ENCODE measurements at regions not wholly inside any gene's neighbourhood (a gene's known extent, or its start where the extent isn't known, plus 50 kb on each side); places are given as distances from the start of the nearest gene placed in this dataset.

DNA sequence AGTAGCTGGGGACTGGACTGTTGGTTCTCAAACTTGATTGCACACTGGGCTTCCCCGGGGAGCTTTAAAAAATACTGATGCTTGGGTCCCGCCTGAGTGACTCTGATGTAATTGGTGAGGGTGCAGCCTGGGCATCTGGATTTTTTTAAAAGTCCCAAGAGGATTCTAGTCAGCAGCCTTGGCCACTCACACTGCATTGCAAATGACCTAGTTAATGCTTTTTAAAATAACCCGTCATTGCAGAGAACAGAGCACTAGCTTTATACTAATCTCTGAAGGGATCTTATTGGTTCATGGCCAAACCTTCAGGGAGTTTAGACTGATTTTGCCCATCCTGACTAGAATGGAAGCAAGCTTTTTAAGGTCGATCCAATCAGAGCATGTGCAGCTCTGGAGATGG is 310.6 kb upstream of the PROK2 start:
- no peak overlapping the region for H3K4me2 ChIP-seq
- no peaks in the 10 kb centered on the region for H3K9me3 ChIP-seq (ENCODE audit: insufficient read depth, low read depth)
- no peaks in the 10 kb centered on the region for H3K79me2 ChIP-seq (ENCODE audit: low read depth)
- no peak overlapping the region for H2AFZ ChIP-seq
- no peak overlapping the region for H3K4me3 ChIP-seq
- no peaks in the 10 kb centered on the region for H3K4me1 ChIP-seq (replicated peaks; ENCODE audit: insufficient read depth)
- no peak overlapping the region for H3K27ac ChIP-seq
- H3K36me3 ChIP-seq (ENCODE audit: low read depth): no peaks in the 10 kb centered on the region
- no peaks in the 10 kb centered on the region for H3F3A ChIP-seq (ENCODE audit: insufficient read depth, low read depth)
- CTCF ChIA-PET: no interaction called here
- DNase-seq: no peak
- H3K27me3 ChIP-seq (ENCODE audit: insufficient read depth, low read depth): peaks cover 40% of the 10 kb centered on the region
- POLR2A ChIA-PET (ENCODE audit: unreplicated experiment): no interaction called here
- no peaks in the 10 kb centered on the region for H4K20me1 ChIP-seq (ENCODE audit: insufficient read depth)
- no peak for TF ChIP-seq EZH2 (IDR thresholded peaks at IDR 0.05; ENCODE audit: low read depth)
- TF ChIP-seq, protein P1, sequence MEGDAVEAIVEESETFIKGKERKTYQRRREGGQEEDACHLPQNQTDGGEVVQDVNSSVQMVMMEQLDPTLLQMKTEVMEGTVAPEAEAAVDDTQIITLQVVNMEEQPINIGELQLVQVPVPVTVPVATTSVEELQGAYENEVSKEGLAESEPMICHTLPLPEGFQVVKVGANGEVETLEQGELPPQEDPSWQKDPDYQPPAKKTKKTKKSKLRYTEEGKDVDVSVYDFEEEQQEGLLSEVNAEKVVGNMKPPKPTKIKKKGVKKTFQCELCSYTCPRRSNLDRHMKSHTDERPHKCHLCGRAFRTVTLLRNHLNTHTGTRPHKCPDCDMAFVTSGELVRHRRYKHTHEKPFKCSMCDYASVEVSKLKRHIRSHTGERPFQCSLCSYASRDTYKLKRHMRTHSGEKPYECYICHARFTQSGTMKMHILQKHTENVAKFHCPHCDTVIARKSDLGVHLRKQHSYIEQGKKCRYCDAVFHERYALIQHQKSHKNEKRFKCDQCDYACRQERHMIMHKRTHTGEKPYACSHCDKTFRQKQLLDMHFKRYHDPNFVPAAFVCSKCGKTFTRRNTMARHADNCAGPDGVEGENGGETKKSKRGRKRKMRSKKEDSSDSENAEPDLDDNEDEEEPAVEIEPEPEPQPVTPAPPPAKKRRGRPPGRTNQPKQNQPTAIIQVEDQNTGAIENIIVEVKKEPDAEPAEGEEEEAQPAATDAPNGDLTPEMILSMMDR (conservative IDR thresholded peaks at IDR 0.05): no peak
- intact Hi-C loops (cut with micrococcal nuclease; ENCODE audit: unreplicated experiment): no loop called here
- BruUV-seq (replicated peaks): no TSS peak
- no peaks in the 10 kb centered on the region for H3K9me2 ChIP-seq (ENCODE audit: insufficient read depth)

DNA sequence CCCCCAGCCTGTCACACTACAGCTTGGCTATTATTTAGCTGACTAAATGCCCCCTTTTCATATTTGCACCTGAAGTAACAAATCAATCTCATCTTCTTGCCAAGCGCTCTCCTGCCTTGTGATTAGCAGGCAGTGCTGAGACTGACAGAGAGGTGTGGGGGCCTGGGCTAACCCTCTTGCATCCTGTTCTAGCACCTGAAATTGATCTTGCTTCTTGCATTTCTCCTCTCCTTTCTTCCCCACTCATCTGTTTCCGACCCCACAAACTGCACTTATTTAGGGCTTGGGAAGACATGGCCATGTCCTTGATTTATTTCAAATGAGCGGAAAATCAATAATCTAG is 309.0 kb upstream of the PROK2 start:
- no peaks in the 10 kb centered on the region for H3F3A ChIP-seq (ENCODE audit: insufficient read depth, low read depth)
- intact Hi-C loops (cut with micrococcal nuclease; ENCODE audit: unreplicated experiment): no loop called here
- no peak for DNase-seq
- no peaks in the 10 kb centered on the region for H3K9me3 ChIP-seq (ENCODE audit: insufficient read depth, low read depth)
- H3K4me2 ChIP-seq: no peak overlapping the region
- ChIA-PET POLR2A (ENCODE audit: unreplicated experiment) (no interaction called here), CTCF (no interaction called here)
- no TSS peak for BruUV-seq (replicated peaks)
- H3K4me1 ChIP-seq (replicated peaks; ENCODE audit: insufficient read depth): no peaks in the 10 kb centered on the region
- no peak overlapping the region for H2AFZ ChIP-seq
- H4K20me1 ChIP-seq (ENCODE audit: insufficient read depth): no peaks in the 10 kb centered on the region
- H3K79me2 ChIP-seq (ENCODE audit: low read depth): no peaks in the 10 kb centered on the region
- TF ChIP-seq EZH2 (IDR thresholded peaks at IDR 0.05; ENCODE audit: low read depth): no peak
- TF ChIP-seq, protein P1 (conservative IDR thresholded peaks at IDR 0.05): no peak
- peaks cover 25% of the 10 kb centered on the region for H3K27me3 ChIP-seq (ENCODE audit: insufficient read depth, low read depth)
- no peak overlapping the region for H3K27ac ChIP-seq
- no peaks in the 10 kb centered on the region for H3K9me2 ChIP-seq (ENCODE audit: insufficient read depth)
- H3K36me3 ChIP-seq (ENCODE audit: low read depth): no peaks in the 10 kb centered on the region
- H3K4me3 ChIP-seq: no peak overlapping the region

DNA sequence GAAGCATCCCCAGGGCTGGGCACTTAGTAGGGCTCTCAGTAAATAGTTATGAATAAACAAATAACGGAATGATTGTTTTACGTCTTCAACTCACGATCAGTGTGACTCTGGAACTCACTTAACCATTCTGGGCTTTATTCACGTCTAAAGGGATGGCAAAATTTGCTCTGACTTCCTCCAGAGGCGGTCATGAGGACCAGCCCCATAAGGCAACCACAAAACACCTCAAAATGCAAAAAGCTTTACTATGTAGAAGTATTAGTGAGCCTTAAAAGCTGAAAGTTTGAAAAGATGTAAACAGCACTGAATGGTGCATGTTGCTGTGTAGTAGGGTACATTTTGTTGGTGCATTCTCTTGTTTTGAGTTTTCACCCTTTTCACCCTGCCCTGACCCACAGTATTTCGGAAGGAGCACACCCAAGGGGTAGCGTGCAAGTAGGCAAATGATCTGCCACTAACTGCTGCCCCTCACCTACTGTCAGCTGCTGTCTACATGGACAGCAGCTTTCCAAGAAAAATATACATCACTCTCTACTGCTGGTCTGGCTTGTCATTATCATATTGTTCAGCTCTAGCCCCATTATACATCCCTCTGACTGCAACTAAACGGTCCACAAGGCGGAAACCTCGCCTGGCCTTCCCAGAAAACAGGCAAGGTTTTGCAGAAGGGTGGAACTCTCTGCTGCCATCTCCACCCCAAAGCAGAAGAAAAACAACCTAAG is 308.5 kb upstream of the PROK2 start:
- Histone ChIP-seq H3K79me2 (ENCODE audit: low read depth) (no peaks in the 10 kb centered on the region), H3K9me2 (ENCODE audit: insufficient read depth) (no peaks in the 10 kb centered on the region), H3K9me3 (ENCODE audit: insufficient read depth, low read depth) (no peaks in the 10 kb centered on the region), H3K27ac (no peak overlapping the region), H3K36me3 (ENCODE audit: low read depth) (no peaks in the 10 kb centered on the region), H3K27me3 (ENCODE audit: insufficient read depth, low read depth) (peaks cover 23% of the 10 kb centered on the region), H2AFZ (no peak overlapping the region), H3F3A (ENCODE audit: insufficient read depth, low read depth) (no peaks in the 10 kb centered on the region), H3K4me3 (no peak overlapping the region), H3K4me1 (replicated peaks; ENCODE audit: insufficient read depth) (no peaks in the 10 kb centered on the region), H4K20me1 (ENCODE audit: insufficient read depth) (no peaks in the 10 kb centered on the region), H3K4me2 (no peak overlapping the region)
- TF ChIP-seq, protein P1 (conservative IDR thresholded peaks at IDR 0.05): no peak
- no peak for TF ChIP-seq EZH2 (IDR thresholded peaks at IDR 0.05; ENCODE audit: low read depth)
- no peak for DNase-seq
- ChIA-PET CTCF (no interaction called here), POLR2A (ENCODE audit: unreplicated experiment) (no interaction called here)
- BruUV-seq (replicated peaks): no TSS peak
- intact Hi-C loops (cut with micrococcal nuclease; ENCODE audit: unreplicated experiment): no loop called here
